Right lobe of liver (tissue), 6 donors: ENCODE measurements at regions not wholly inside any gene's neighbourhood (a gene's known extent, or its start where the extent isn't known, plus 50 kb on each side); places are given as distances from the start of the nearest gene placed in this dataset.

Source experiments
- ATAC-seq, 4 donors: fragments of 200-7000 bp; cut with Tn5 transposase; one replicate each; pipeline ENCODE4 v1.9.1; 2020; ENCODE audit warnings: mild to moderate bottlenecking in 4 of 4, moderate library complexity in 4 of 4
- DNase-seq, 3 donors: peaks; one replicate each; pipeline ENCODE4 v3.0.0-alpha.2; 2020
- H3K27ac ChIP-seq, 3 donors: fragments of 200-600 bp; one replicate each; pipeline ENCODE4 v1.8.0; 2022
- H3K27me3 ChIP-seq, 2 donors: fragments of 200-600 bp; one replicate each; pipeline ENCODE4 v1.8.0; 2022
- H3K36me3 ChIP-seq, 4 donors: fragments of 200-600 bp; sonication (generic) in 1 of 4; one replicate each; pipeline versions ENCODE4 v1.5.1 to v1.8.0; 2017 to 2022; ENCODE audit warnings: control low read depth in 1 of 4
- H3K4me1 ChIP-seq, 4 donors: fragments of 200-600 bp; sonication (generic) in 1 of 4; one replicate each; pipeline versions ENCODE4 v1.5.1 to v1.8.0; 2017 to 2022; ENCODE audit warnings: control low read depth in 1 of 4
- H3K4me3 ChIP-seq, 3 donors: fragments of 200-600 bp; one replicate each; pipeline ENCODE4 v1.8.0; 2022
- H3K9me3 ChIP-seq, 4 donors: fragments of 200-600 bp; sonication (generic) in 1 of 4; one replicate each; pipeline versions ENCODE4 v1.5.1 to v1.8.0; 2017 to 2022; ENCODE audit warnings: control low read depth in 1 of 4
- POLR2A ChIP-seq: fragments of 450-650 bp; IDR thresholded peaks from one replicate; pipeline ENCODE4 v1.6.1; 2017; ENCODE audit warnings: antibody characterized with exemption, mild to moderate bottlenecking
- WGBS: methylation state at CpG from one replicate; pipeline ENCODE4 v1.1.6; 2018; ENCODE audit warnings: low coverage, low lambda C conversion rate; ENCODE audit not compliant: insufficient coverage; ENCODE audit errors: missing lambda C conversion rate; 5-methylcytosine and 5-hydroxymethylcytosine counted together
- intact Hi-C, 2 donors: fragments of 100-400 bp; cut with DNase I; formaldehyde crosslinking; loops; one replicate each; pipeline versions ENCODE4 v1.11.2 to v1.14.1; 2022
- TF ChIP-seq, protein P1 (sequence below), 4 donors: fragments of 200-600 bp in 3 of 4; fragments of 450-650 bp in 1 of 4; IDR thresholded peaks; one replicate each; pipeline versions ENCODE4 v1.5.1 to v1.8.0; 2016 to 2022; ENCODE audit warnings: antibody characterized with exemption in 4 of 4, mild to moderate bottlenecking in 2 of 4
- donor health status: DM: no; HTN: yes; CAD: no.
- donor health status: DM: no; HTN: no; CAD: no.
- donor health status: DM: no; HTN: no; CAD: no.
- donor health status: DM: no; HTN: yes; CAD: no.
- donor health status: DM: no; HTN: yes; CAD: no.

DNA sequence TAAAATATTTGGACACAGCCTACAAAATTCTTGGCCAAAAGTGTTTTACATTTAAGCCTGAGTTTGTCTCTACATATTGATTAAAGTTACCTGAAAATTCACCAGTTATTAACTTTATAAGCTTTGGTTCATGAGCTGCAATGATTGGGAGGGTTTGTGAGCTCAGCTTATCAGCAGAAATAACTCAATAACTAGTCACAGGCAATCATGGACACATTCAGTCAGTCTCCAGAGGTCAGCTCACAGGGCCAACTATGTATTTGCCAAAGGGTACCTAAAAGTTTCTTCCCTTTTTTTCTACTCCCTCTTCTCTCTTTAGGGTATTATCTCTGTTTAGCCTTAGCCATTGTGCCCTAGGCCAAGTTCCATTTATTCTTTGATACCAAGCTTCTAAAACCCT lies 145.9 kb downstream of the ZPLD1 start:
- Histone ChIP-seq H3K27me3 (no peaks in the 10 kb centered on the region), H3K9me3 (no peaks in the 10 kb centered on the region), H3K4me3 (no peak overlapping the region), H3K4me1 (peaks cover 0 to 5% (median 0%) of the 10 kb centered on the region in 4 donors), H3K27ac (no peak overlapping the region), H3K36me3 (no peaks in the 10 kb centered on the region)
- DNase-seq (no peak), ATAC-seq (peak; percentile 49 to 91 (median 56))
- TF ChIP-seq POLR2A, result no peak
- TF ChIP-seq, protein P1, sequence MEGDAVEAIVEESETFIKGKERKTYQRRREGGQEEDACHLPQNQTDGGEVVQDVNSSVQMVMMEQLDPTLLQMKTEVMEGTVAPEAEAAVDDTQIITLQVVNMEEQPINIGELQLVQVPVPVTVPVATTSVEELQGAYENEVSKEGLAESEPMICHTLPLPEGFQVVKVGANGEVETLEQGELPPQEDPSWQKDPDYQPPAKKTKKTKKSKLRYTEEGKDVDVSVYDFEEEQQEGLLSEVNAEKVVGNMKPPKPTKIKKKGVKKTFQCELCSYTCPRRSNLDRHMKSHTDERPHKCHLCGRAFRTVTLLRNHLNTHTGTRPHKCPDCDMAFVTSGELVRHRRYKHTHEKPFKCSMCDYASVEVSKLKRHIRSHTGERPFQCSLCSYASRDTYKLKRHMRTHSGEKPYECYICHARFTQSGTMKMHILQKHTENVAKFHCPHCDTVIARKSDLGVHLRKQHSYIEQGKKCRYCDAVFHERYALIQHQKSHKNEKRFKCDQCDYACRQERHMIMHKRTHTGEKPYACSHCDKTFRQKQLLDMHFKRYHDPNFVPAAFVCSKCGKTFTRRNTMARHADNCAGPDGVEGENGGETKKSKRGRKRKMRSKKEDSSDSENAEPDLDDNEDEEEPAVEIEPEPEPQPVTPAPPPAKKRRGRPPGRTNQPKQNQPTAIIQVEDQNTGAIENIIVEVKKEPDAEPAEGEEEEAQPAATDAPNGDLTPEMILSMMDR (IDR thresholded peaks at IDR 0.05), result no peak
- intact Hi-C loops, result no loop called here

DNA sequence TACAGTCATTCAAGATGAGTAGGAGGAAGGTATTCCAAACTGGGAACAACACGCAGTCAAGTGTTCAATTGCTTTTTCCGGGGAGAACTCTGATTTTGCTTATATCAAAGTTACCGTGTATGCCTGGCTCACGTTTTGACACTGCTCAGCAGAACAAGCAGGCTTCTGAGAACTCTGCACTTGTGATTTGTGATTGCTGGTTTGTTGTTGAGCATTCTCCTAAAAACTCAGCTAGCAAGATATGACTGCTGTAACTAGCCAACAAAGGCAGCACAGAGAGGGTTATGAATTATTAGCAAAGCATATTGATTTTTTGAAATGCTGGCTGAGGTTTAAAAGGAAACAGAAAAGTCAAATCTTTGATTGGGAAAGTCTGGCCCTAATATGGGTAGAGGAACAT lies 151.7 kb downstream of the ZPLD1 start:
- TF ChIP-seq, protein P1 (IDR thresholded peaks at IDR 0.05), result no peak
- TF ChIP-seq POLR2A, result no peak
- Histone ChIP-seq H3K4me3 (no peak overlapping the region), H3K27ac (no peak overlapping the region), H3K27me3 (no peaks in the 10 kb centered on the region), H3K9me3 (no peaks in the 10 kb centered on the region), H3K36me3 (no peaks in the 10 kb centered on the region), H3K4me1 (no peaks in the 10 kb centered on the region)
- intact Hi-C loops, result no loop called here
- DNase-seq (no peak), ATAC-seq (peak; percentile 39 to 67 (median 52))
- WGBS, result 35% methylated on average over 4 of the region's 4 CpGs

DNA sequence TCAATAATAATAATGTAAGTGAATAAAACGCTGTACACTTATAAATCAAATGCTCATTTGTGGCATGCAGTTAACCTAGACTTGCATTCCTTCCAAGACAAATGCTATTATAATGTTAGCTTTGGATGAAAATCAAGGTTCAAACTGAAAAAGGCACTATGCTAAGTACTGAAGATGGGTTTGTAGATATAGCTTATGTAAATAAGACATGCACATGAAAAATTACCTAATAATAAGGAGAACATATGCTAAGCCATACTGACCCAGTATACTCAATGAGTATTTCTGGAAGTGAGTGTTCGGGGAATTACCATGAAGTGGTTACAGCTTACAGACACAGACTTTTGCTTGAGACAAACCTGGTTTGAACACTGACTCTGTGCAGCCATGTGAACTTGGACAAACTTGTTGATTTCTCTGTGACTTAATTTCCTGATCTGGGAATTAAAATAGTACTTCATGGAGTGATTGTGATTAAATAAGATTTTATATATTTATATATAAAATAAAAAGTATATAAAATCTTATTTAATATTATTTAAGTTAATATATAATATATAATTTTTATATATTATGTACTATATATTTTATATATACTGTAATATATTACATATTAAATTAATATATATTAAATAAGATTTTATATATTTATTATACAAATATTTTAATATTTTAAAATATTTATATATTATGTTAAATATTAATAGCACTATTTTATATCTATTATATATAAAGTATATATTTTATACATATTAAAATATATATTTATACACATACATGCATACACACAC lies 159.2 kb downstream of the ZPLD1 start:
- DNase-seq, result no peak
- 45% methylated on average over 2 of the region's 2 CpGs for WGBS
- no peak for TF ChIP-seq POLR2A
- TF ChIP-seq, protein P1 (IDR thresholded peaks at IDR 0.05), result no peak
- Histone ChIP-seq H3K9me3 (no peaks in the 10 kb centered on the region), H3K27me3 (no peaks in the 10 kb centered on the region), H3K4me3 (no peak overlapping the region), H3K36me3 (no peaks in the 10 kb centered on the region), H3K4me1 (no peaks in the 10 kb centered on the region), H3K27ac (no peak overlapping the region)
- ATAC-seq, result peak in 2 of 4 donors; percentile 43 to 67
- intact Hi-C loops, result no loop called here

DNA sequence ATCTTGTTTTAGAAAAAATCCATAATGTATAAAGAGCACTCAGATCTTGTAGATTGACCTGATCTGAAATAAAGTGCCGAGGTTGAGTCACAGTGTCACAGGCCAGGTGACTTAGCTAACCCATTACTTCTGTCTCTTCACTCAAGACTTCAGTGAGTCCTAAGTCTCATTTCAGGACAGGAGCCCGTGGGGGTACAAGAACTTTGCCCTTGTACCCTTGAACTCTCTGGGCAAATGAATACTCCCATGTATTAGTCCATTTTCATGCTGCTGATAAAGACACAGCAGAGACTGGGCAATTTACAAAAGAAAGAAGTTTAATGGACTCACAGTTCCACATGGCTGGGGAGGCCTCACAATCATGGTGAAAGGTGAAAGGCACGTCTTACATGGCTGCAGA lies 160.2 kb downstream of the ZPLD1 start:
- H3K9me3 ChIP-seq, result no peaks in the 10 kb centered on the region
- no peak overlapping the region for H3K27ac ChIP-seq
- no peak overlapping the region for H3K4me3 ChIP-seq
- intact Hi-C loops, result no loop called here
- ATAC-seq (peak; percentile 13 to 47 (median 30)), DNase-seq (no peak)
- no peaks in the 10 kb centered on the region for H3K4me1 ChIP-seq
- no peaks in the 10 kb centered on the region for H3K27me3 ChIP-seq
- no peaks in the 10 kb centered on the region for H3K36me3 ChIP-seq
- no peak for TF ChIP-seq POLR2A
- TF ChIP-seq, protein P1 (IDR thresholded peaks at IDR 0.05), result no peak
- WGBS, result 50% methylated on average over 3 of the region's 3 CpGs
